Hepatocyte (in vitro differentiated cells): ENCODE measurements at regions not wholly inside any gene's neighbourhood (a gene's known extent, or its start where the extent isn't known, plus 50 kb on each side); places are given as distances from the start of the nearest gene placed in this dataset.

Experiments
- EZH2 ChIP-seq: fragments of 200-600 bp; sonication (generic); IDR thresholded peaks from 2 replicates; pipeline ENCODE4 v1.6.1; 2016; ENCODE audit warnings: antibody characterized with exemption, mild to moderate bottlenecking, borderline replicate concordance
- TF ChIP-seq, protein P1 (sequence below): fragments of 200-600 bp; sonication (generic); IDR thresholded peaks from 2 replicates; pipeline ENCODE4 v1.5.1; 2016; ENCODE audit warnings: antibody characterized with exemption, mild to moderate bottlenecking; ENCODE audit not compliant: poor library complexity

DNA sequence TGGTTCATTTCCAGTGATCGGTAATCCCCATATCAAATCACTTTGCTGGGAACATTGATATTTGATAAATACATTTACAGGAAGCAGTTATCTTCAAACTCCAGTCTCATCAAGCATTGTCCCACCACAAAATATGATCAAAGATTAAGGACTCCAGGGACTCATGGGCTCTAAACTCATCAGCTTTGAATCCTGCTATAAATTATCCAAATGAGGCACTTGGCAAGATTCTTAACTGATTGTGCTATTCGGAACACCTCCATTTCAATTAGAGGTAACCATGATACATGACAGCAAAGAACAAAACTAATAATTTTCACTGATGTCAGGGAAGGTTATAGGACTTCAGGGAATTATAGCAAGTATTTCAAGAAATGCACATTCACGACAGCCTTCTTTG is 1088.1 kb upstream of the PIK3C3 start:
- TF ChIP-seq, protein P1, sequence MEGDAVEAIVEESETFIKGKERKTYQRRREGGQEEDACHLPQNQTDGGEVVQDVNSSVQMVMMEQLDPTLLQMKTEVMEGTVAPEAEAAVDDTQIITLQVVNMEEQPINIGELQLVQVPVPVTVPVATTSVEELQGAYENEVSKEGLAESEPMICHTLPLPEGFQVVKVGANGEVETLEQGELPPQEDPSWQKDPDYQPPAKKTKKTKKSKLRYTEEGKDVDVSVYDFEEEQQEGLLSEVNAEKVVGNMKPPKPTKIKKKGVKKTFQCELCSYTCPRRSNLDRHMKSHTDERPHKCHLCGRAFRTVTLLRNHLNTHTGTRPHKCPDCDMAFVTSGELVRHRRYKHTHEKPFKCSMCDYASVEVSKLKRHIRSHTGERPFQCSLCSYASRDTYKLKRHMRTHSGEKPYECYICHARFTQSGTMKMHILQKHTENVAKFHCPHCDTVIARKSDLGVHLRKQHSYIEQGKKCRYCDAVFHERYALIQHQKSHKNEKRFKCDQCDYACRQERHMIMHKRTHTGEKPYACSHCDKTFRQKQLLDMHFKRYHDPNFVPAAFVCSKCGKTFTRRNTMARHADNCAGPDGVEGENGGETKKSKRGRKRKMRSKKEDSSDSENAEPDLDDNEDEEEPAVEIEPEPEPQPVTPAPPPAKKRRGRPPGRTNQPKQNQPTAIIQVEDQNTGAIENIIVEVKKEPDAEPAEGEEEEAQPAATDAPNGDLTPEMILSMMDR = no peak
- no peak for TF ChIP-seq EZH2
